HCT116 (cell line): ENCODE measurements at regions not wholly inside any gene's neighbourhood (a gene's known extent, or its start where the extent isn't known, plus 50 kb on each side); places are given as distances from the start of the nearest gene placed in this dataset.

ENCODE experiments used
- ATAC-seq: fragments of 200-7000 bp; cut with Tn5 transposase; 2 replicates; pipeline ENCODE4 v1.9.1; 2020; ENCODE audit warnings: mild to moderate bottlenecking, moderate library complexity
- BruUV-seq: library from RNA; stranded (reverse); fragments of 400-500 nt; replicated peaks from 2 replicates; lab custom pipeline; 2021; lab: Mats Ljungman, UMichigan
- CTCF ChIA-PET: fragments of 300-600 bp; sonication (Branson Sonifier 250); formaldehyde crosslinking; loops from one replicate; lab custom pipeline; 2021; ENCODE audit warnings: antibody characterized with exemption; lab: Charles Lee
- POLR2A ChIA-PET: fragments of 300-600, 350-600 bp; sonication (Branson Sonifier 250); formaldehyde crosslinking; loops from one replicate; lab custom pipeline; 2021; ENCODE audit warnings: antibody characterized with exemption; lab: Charles Lee
- RAD21 ChIA-PET, 2 experiments: fragments of 300-600 bp; sonication (Branson Sonifier 250); formaldehyde crosslinking; loops; one replicate each; lab custom pipeline; 2023; ENCODE audit warnings: low total read pairs in 2 of 2; ENCODE audit not compliant: uncharacterized antibody in 2 of 2, unreplicated experiment in 2 of 2, low non-redundant PET in 1 of 2; lab: Charles Lee
- DNase-seq: peaks from one replicate; pipeline ENCODE4 v3.0.0-alpha.2; 2010; ENCODE audit warnings: low read depth, low spot score
- H2AFZ ChIP-seq: fragments of 200-600 bp; shearing (Covaris generic), sonication (generic); 2 replicates; pipeline ENCODE4 v1.6.1; 2017; ENCODE audit warnings: low read depth, mixed run types, mixed read lengths, antibody characterized with exemption, low read length; ENCODE audit not compliant: poor library complexity, severe bottlenecking
- H3K27ac ChIP-seq: 2 replicates; pipeline ENCODE4 v1.5.1; 2012; ENCODE audit warnings: low read depth, low read length
- H3K27me3 ChIP-seq: fragments of 200-600 bp; sonication (generic); 2 replicates; pipeline ENCODE4 v1.6.1; 2016; ENCODE audit warnings: mixed run types, low read length, mixed read lengths; ENCODE audit not compliant: insufficient read depth
- H3K36me3 ChIP-seq, 2 experiments: fragments of 200-500 bp in 1 of 2; fragments of 200-600 bp in 1 of 2; sonication (Bioruptor generic) in 1 of 2; sonication (generic) in 1 of 2; 2 replicates each; pipeline versions ENCODE4 v1.5.1 to v1.6.1; 2014 to 2016; ENCODE audit warnings: low read length in 2 of 2, inconsistent platforms in 1 of 2, mixed read lengths in 1 of 2, mixed run types in 1 of 2; ENCODE audit not compliant: insufficient read depth in 2 of 2, control insufficient read depth in 1 of 2
- H3K4me1 ChIP-seq, 2 experiments: fragments of 200-600 bp in 1 of 2; sonication (generic) in 1 of 2; 2 replicates each; pipeline versions ENCODE4 v1.5.1 to v1.6.1; 2012 to 2017; ENCODE audit warnings: low read length in 2 of 2, inconsistent platforms in 1 of 2, mild to moderate bottlenecking in 1 of 2, mixed read lengths in 1 of 2, mixed run types in 1 of 2, moderate library complexity in 1 of 2; ENCODE audit not compliant: insufficient read depth in 2 of 2, control insufficient read depth in 1 of 2
- H3K4me2 ChIP-seq: fragments of 200-600 bp; sonication (generic); 2 replicates; pipeline ENCODE4 v1.6.1; 2017; ENCODE audit warnings: mixed run types, low read length, mixed read lengths
- H3K4me3 ChIP-seq, 2 experiments: fragments of 200-600 bp in 1 of 2; sonication (generic) in 1 of 2; replicated peaks in 1 of 2; 2 replicates each; pipeline ENCODE4 v1.5.1; 2011 to 2016; ENCODE audit warnings: low read length in 2 of 2, control low read depth in 1 of 2, low read depth in 1 of 2, mild to moderate bottlenecking in 1 of 2, mixed read lengths in 1 of 2, mixed run types in 1 of 2
- H3K79me2 ChIP-seq: fragments of 200-600 bp; sonication (generic); 2 replicates; pipeline ENCODE4 v1.6.1; 2017; ENCODE audit warnings: mild to moderate bottlenecking, mixed run types, low read length, moderate library complexity, mixed read lengths; ENCODE audit not compliant: insufficient read depth
- H3K9ac ChIP-seq: fragments of 200-600 bp; sonication (generic); 2 replicates; pipeline ENCODE4 v1.6.1; 2016; ENCODE audit warnings: low read length, mixed read lengths
- H3K9me2 ChIP-seq: fragments of 200-600 bp; sonication (generic), shearing (Covaris generic); 2 replicates; pipeline ENCODE4 v1.6.1; 2017; ENCODE audit warnings: mixed run types, mild to moderate bottlenecking, moderate library complexity; ENCODE audit not compliant: insufficient read depth
- H3K9me3 ChIP-seq, 2 experiments: fragments of 200-500 bp in 1 of 2; fragments of 200-600 bp in 1 of 2; sonication (Bioruptor generic) in 1 of 2; sonication (generic) in 1 of 2; 2 replicates each; pipeline ENCODE4 v1.6.1; 2014 to 2017; ENCODE audit warnings: low read length in 2 of 2, mixed read lengths in 2 of 2, inconsistent platforms in 1 of 2, low read depth in 1 of 2, mild to moderate bottlenecking in 1 of 2, mixed run types in 1 of 2, moderate library complexity in 1 of 2; ENCODE audit not compliant: control insufficient read depth in 1 of 2, insufficient read depth in 1 of 2
- H4K20me1 ChIP-seq: fragments of 200-600 bp; sonication (generic), shearing (Covaris generic); 2 replicates; pipeline ENCODE4 v1.6.1; 2017; ENCODE audit warnings: mixed run types, mild to moderate bottlenecking, moderate library complexity; ENCODE audit not compliant: insufficient read depth
- EGR1 ChIP-seq: IDR thresholded peaks from 2 replicates; pipeline ENCODE4 v1.6.1; 2012; ENCODE audit warnings: low read depth
- POLR2A ChIP-seq: IDR thresholded peaks from 2 replicates; pipeline ENCODE4 v1.7.0; 2011; ENCODE audit warnings: borderline replicate concordance; ENCODE audit not compliant: insufficient read depth, insufficient read length; ENCODE audit errors: extremely low read depth
- YY1 ChIP-seq: IDR thresholded peaks from 2 replicates; pipeline ENCODE4 v1.6.1; 2011; ENCODE audit warnings: low read length, low read depth, moderate library complexity, mild to moderate bottlenecking; ENCODE audit not compliant: insufficient replicate concordance; ENCODE audit errors: extremely low read depth
- intact Hi-C: fragments of 100-400 bp; cut with micrococcal nuclease; formaldehyde crosslinking; loops from 2 replicates; pipeline ENCODE4 v1.10.0; 2022
- TF ChIP-seq, protein P1 (sequence below): IDR thresholded peaks from 2 replicates; pipeline ENCODE4 v1.6.1; 2011; ENCODE audit warnings: mild to moderate bottlenecking, low read length, moderate library complexity; ENCODE audit not compliant: insufficient replicate concordance; ENCODE audit errors: extremely low read depth
- TF ChIP-seq, protein P2 (sequence below), 3 experiments: fragments of 200-600 bp in 1 of 3; sonication (generic) in 1 of 3; IDR thresholded peaks in 2 of 3; conservative IDR thresholded peaks in 1 of 3; 2 replicates each; pipeline ENCODE4 v1.5.1; 2012 to 2017; ENCODE audit warnings: low read depth in 2 of 3, low read length in 2 of 3, antibody characterized with exemption in 1 of 3, borderline replicate concordance in 1 of 3, control low read depth in 1 of 3, mild to moderate bottlenecking in 1 of 3, mixed read lengths in 1 of 3, mixed run types in 1 of 3, moderate library complexity in 1 of 3; ENCODE audit not compliant: insufficient read depth in 1 of 3

DNA sequence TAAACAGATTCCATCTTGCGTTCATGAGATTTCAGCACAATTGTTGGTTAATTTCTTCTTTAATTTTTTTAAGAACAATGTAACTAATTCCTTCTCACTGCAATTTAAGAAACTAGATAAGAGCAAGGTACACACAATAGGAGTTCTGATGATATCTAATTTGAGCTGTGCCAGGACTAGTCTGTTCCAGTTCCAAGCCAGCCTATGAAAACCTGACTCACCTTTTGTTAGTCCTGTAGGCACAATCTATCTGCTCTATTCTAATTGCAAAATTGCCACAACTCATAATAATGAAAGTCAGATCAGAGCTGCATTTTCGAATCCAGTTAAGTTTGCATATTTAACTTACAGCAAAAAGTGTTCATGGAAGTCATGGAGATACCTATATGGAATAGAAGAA is 494.1 kb upstream of the TUSC1 start:
- H2AFZ ChIP-seq: no peak overlapping the region
- no peaks in the 10 kb centered on the region for H4K20me1 ChIP-seq
- no peaks in the 10 kb centered on the region for H3K27me3 ChIP-seq
- no TSS peak for BruUV-seq
- ChIA-PET CTCF (no interaction called here), POLR2A (no interaction called here), RAD21 (no interaction called here)
- H3K36me3 ChIP-seq: no peaks in the 10 kb centered on the region
- H3K9me2 ChIP-seq: no peaks in the 10 kb centered on the region
- TF ChIP-seq POLR2A: no peak
- TF ChIP-seq, protein P1, sequence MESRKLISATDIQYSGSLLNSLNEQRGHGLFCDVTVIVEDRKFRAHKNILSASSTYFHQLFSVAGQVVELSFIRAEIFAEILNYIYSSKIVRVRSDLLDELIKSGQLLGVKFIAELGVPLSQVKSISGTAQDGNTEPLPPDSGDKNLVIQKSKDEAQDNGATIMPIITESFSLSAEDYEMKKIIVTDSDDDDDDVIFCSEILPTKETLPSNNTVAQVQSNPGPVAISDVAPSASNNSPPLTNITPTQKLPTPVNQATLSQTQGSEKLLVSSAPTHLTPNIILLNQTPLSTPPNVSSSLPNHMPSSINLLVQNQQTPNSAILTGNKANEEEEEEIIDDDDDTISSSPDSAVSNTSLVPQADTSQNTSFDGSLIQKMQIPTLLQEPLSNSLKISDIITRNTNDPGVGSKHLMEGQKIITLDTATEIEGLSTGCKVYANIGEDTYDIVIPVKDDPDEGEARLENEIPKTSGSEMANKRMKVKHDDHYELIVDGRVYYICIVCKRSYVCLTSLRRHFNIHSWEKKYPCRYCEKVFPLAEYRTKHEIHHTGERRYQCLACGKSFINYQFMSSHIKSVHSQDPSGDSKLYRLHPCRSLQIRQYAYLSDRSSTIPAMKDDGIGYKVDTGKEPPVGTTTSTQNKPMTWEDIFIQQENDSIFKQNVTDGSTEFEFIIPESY: no peak
- TF ChIP-seq, protein P2, sequence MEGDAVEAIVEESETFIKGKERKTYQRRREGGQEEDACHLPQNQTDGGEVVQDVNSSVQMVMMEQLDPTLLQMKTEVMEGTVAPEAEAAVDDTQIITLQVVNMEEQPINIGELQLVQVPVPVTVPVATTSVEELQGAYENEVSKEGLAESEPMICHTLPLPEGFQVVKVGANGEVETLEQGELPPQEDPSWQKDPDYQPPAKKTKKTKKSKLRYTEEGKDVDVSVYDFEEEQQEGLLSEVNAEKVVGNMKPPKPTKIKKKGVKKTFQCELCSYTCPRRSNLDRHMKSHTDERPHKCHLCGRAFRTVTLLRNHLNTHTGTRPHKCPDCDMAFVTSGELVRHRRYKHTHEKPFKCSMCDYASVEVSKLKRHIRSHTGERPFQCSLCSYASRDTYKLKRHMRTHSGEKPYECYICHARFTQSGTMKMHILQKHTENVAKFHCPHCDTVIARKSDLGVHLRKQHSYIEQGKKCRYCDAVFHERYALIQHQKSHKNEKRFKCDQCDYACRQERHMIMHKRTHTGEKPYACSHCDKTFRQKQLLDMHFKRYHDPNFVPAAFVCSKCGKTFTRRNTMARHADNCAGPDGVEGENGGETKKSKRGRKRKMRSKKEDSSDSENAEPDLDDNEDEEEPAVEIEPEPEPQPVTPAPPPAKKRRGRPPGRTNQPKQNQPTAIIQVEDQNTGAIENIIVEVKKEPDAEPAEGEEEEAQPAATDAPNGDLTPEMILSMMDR (IDR thresholded peaks at IDR 0.05 in 2 of 3, conservative IDR thresholded peaks at IDR 0.05 in 1 of 3; ENCODE audit: borderline replicate concordance in 1 of 3, insufficient read depth in 1 of 3, low read depth in 2 of 3, low read length in 2 of 3): no peak
- no peak for TF ChIP-seq YY1
- TF ChIP-seq EGR1: no peak
- no peak overlapping the region for H3K9ac ChIP-seq
- ATAC-seq (no peak), DNase-seq (no peak)
- H3K4me3 ChIP-seq: no peak overlapping the region
- no peak overlapping the region for H3K27ac ChIP-seq
- no peak overlapping the region for H3K4me2 ChIP-seq
- no peaks in the 10 kb centered on the region for H3K79me2 ChIP-seq
- H3K9me3 ChIP-seq: peaks cover 6 to 10% of the 10 kb centered on the region in 2 experiments; a peak in 2 of 4 replicates
- intact Hi-C loops: no loop called here
- H3K4me1 ChIP-seq: no peaks in the 10 kb centered on the region
